Rectal smooth muscle tissue (tissue), 1 donor: ENCODE measurements at regions not wholly inside any gene's neighbourhood (a gene's known extent, or its start where the extent isn't known, plus 50 kb on each side); places are given as distances from the start of the nearest gene placed in this dataset.

Experiments
- H3K27ac ChIP-seq: one replicate; pipeline ENCODE4 v1.7.0; 2013; ENCODE audit warnings: low read depth, low read length, inconsistent platforms
- H3K27me3 ChIP-seq: one replicate; pipeline ENCODE4 v1.7.0; 2013; ENCODE audit warnings: low read length; ENCODE audit not compliant: control insufficient read depth, insufficient read depth
- H3K36me3 ChIP-seq: one replicate; pipeline ENCODE4 v1.7.0; 2013; ENCODE audit warnings: low read length; ENCODE audit not compliant: control insufficient read depth, insufficient read depth
- H3K4me1 ChIP-seq: one replicate; pipeline ENCODE4 v1.7.0; 2013; ENCODE audit warnings: low read length; ENCODE audit not compliant: control insufficient read depth, insufficient read depth
- H3K4me3 ChIP-seq: one replicate; pipeline ENCODE4 v1.7.0; 2013; ENCODE audit warnings: low read length
- H3K9ac ChIP-seq: one replicate; pipeline ENCODE4 v1.7.0; 2013; ENCODE audit warnings: low read length

DNA sequence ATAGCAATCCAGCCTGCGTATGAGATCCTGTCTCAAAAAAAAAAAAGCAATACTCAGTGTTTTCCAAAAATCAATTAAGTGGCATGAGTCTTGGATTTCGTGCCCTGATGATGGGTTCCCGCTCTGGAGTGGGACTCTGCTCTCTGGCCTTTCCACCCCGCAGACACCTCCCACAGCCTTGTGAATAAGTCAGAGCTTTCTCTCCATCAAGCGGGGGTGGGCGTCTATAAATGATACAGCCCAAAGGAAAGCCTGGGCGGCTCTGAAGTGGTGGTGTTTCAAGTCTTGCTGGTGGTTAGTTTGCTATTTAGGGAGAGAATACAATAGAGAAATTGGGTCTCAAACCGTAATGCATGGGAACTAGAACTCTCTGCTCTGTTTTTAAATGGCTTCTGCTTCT lies 52.5 kb upstream of the TAGAP start:
- Histone ChIP-seq H3K27ac (no peak overlapping the region), H3K4me3 (no peak overlapping the region), H3K36me3 (no peaks in the 10 kb centered on the region), H3K9ac (no peak overlapping the region), H3K4me1 (no peaks in the 10 kb centered on the region), H3K27me3 (no peaks in the 10 kb centered on the region)

DNA sequence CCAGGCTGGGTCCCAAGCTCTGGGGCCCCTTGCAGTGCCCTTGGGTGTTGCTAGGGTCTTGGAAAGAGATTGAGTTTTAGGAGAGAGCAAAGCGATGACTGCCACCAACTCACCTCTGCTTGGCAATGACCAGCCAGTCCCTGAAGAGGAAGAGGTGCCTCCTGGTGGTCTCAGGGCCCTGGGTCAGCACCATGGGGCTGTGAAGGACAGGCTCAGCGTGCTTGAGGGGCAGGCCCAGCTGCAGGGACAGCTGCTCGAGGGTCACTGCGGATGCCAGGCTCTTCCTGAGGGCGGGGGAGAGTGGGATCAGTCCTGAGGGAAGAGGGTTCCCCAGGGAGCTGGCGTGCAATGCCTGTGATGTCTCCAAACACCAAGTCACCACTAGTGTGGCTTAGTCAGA lies 50.8 kb upstream of the TAGAP start:
- H3K36me3 ChIP-seq = no peaks in the 10 kb centered on the region
- no peak overlapping the region for H3K9ac ChIP-seq
- no peaks in the 10 kb centered on the region for H3K4me1 ChIP-seq
- no peak overlapping the region for H3K4me3 ChIP-seq
- no peaks in the 10 kb centered on the region for H3K27me3 ChIP-seq
- H3K27ac ChIP-seq = no peak overlapping the region

DNA sequence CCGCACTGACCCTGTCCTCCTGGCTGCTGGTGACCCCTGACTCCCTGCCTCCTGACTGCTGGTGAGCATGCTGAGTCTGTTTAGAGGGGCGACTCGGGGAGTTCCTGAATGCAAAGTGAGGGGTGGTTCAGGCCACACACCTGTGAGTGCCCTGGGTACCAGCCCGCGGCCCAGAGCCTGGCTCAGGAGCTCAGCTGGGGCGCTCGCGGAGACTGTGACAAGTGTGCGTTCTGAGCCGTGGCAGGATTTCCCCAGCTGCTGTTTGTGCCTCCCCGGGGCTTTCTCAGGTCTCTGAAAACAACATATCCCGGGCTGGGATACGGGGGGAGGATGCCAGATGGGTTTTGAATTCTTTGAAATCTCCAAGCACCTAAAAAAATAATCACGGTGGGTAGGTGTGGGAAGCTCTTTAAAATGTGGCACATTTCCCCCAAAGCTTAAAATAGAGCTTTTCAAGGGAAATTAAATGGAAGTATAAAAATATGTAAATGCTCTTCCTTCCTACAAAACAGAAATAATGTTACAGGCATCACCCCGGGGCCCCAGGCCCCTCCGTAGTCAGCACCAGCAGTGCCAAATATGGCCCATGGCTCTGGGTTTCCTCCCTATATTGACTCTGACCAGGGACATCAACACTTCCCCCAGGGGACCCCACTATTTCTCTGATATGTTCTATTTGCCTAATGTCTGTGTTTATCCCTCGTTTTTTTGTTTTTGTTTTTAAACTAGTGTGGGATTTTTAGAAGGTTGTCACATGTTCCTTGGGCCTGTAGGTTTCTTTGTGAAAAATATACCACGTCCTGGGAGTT lies 49.9 kb upstream of the TAGAP start:
- Histone ChIP-seq H3K27ac (no peak overlapping the region), H3K27me3 (no peaks in the 10 kb centered on the region), H3K4me1 (no peaks in the 10 kb centered on the region), H3K4me3 (no peak overlapping the region), H3K9ac (no peak overlapping the region), H3K36me3 (no peaks in the 10 kb centered on the region)
